Esophagus squamous epithelium (tissue), 4 donors: ENCODE measurements at regions not wholly inside any gene's neighbourhood (a gene's known extent, or its start where the extent isn't known, plus 50 kb on each side); places are given as distances from the start of the nearest gene placed in this dataset.

ENCODE experiments used
- POLR2A ChIP-seq, 4 donors: fragments of 450-650 bp; IDR thresholded peaks; one replicate each; pipeline ENCODE4 v1.6.1; 2017; ENCODE audit warnings: antibody characterized with exemption in 4 of 4, mild to moderate bottlenecking in 4 of 4, moderate library complexity in 3 of 4
- TF ChIP-seq, protein P1 (sequence below), 6 experiments: fragments of 450-650 bp in 4 of 6; fragments of 200-600 bp in 2 of 6; sonication (generic) in 2 of 6; IDR thresholded peaks; one replicate each; pipeline ENCODE4 v1.5.1; 2016 to 2019; ENCODE audit warnings: antibody characterized with exemption in 6 of 6, mild to moderate bottlenecking in 4 of 6, moderate library complexity in 4 of 6

- TF ChIP-seq, protein P1, sequence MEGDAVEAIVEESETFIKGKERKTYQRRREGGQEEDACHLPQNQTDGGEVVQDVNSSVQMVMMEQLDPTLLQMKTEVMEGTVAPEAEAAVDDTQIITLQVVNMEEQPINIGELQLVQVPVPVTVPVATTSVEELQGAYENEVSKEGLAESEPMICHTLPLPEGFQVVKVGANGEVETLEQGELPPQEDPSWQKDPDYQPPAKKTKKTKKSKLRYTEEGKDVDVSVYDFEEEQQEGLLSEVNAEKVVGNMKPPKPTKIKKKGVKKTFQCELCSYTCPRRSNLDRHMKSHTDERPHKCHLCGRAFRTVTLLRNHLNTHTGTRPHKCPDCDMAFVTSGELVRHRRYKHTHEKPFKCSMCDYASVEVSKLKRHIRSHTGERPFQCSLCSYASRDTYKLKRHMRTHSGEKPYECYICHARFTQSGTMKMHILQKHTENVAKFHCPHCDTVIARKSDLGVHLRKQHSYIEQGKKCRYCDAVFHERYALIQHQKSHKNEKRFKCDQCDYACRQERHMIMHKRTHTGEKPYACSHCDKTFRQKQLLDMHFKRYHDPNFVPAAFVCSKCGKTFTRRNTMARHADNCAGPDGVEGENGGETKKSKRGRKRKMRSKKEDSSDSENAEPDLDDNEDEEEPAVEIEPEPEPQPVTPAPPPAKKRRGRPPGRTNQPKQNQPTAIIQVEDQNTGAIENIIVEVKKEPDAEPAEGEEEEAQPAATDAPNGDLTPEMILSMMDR (IDR thresholded peaks at IDR 0.05): no peak
- no peak for TF ChIP-seq POLR2A (IDR thresholded peaks at IDR 0.05)
Observed at GRCh38 chr5:68489556-68489955, 274.0 kb downstream of the PIK3R1 start.
